ENCODE measurements at regions not wholly inside any gene's neighbourhood (a gene's known extent, or its start where the extent isn't known, plus 50 kb on each side); places are given as distances from the start of the nearest gene placed in this dataset.

DNA sequence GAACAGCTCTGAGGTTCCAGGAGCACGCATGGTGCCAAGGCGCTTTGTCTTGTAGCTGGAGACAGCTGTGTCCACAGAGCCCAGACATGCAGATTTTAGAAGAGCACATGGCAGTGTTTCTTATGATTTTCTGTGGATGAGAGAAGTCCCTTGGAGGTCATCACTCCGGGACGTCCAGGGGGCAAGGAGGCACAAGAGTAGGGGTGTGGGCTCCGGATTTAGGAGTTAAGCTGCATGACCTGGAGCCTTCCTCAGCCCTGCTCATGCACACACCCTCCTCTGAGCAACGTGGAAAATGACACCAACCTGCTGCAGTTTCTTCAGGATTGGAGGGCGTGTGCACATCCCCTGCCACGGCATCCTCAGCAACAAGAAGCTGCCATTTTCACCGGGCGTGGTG lies 1286.7 kb downstream of the TBC1D22A start:
- H4K20me1 ChIP-seq (ENCODE audit: low read length): no peaks in the 10 kb centered on the region
- no peak for ATAC-seq
- no peak for DNase-seq
- BruUV-seq (replicated peaks): no TSS peak
- no peaks in the 10 kb centered on the region for H3K36me3 ChIP-seq (ENCODE audit: low read depth, low read length)
- no peak overlapping the region for H3K27ac ChIP-seq (ENCODE audit: low read length)
- no peaks in the 10 kb centered on the region for H3K4me1 ChIP-seq (ENCODE audit: insufficient read depth, low read length)
- ChIA-PET POLR2A (ENCODE audit: unreplicated experiment) (no interaction called here), CTCF (no interaction called here)
- H3K27me3 ChIP-seq (ENCODE audit: low read length): no peaks in the 10 kb centered on the region
- H3F3A ChIP-seq (ENCODE audit: low read length, unreplicated experiment): no peaks in the 10 kb centered on the region
- H3K79me2 ChIP-seq (ENCODE audit: low read length): no peaks in the 10 kb centered on the region
- no peak overlapping the region for H3K4me2 ChIP-seq (ENCODE audit: low read length)
- no peak overlapping the region for H3K9ac ChIP-seq (ENCODE audit: low read length)
- no peak overlapping the region for H2AFZ ChIP-seq (ENCODE audit: low read length)
- TF ChIP-seq EZH2phosphoT487 (IDR thresholded peaks at IDR 0.05; ENCODE audit: borderline replicate concordance, low read length) (no peak), EZH2 (IDR thresholded peaks at IDR 0.05; ENCODE audit: low read length, unreplicated experiment) (no peak)
- TF ChIP-seq, protein P1, sequence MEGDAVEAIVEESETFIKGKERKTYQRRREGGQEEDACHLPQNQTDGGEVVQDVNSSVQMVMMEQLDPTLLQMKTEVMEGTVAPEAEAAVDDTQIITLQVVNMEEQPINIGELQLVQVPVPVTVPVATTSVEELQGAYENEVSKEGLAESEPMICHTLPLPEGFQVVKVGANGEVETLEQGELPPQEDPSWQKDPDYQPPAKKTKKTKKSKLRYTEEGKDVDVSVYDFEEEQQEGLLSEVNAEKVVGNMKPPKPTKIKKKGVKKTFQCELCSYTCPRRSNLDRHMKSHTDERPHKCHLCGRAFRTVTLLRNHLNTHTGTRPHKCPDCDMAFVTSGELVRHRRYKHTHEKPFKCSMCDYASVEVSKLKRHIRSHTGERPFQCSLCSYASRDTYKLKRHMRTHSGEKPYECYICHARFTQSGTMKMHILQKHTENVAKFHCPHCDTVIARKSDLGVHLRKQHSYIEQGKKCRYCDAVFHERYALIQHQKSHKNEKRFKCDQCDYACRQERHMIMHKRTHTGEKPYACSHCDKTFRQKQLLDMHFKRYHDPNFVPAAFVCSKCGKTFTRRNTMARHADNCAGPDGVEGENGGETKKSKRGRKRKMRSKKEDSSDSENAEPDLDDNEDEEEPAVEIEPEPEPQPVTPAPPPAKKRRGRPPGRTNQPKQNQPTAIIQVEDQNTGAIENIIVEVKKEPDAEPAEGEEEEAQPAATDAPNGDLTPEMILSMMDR (conservative IDR thresholded peaks at IDR 0.05; ENCODE audit: low read depth, low read length): no peak
- intact Hi-C loops (cut with micrococcal nuclease): no loop called here
- no peak overlapping the region for H3K4me3 ChIP-seq (ENCODE audit: low read length)
- H3K9me3 ChIP-seq (ENCODE audit: low read length): no peaks in the 10 kb centered on the region
- no peaks in the 10 kb centered on the region for H3K9me2 ChIP-seq (replicated peaks; ENCODE audit: low read length)

DNA sequence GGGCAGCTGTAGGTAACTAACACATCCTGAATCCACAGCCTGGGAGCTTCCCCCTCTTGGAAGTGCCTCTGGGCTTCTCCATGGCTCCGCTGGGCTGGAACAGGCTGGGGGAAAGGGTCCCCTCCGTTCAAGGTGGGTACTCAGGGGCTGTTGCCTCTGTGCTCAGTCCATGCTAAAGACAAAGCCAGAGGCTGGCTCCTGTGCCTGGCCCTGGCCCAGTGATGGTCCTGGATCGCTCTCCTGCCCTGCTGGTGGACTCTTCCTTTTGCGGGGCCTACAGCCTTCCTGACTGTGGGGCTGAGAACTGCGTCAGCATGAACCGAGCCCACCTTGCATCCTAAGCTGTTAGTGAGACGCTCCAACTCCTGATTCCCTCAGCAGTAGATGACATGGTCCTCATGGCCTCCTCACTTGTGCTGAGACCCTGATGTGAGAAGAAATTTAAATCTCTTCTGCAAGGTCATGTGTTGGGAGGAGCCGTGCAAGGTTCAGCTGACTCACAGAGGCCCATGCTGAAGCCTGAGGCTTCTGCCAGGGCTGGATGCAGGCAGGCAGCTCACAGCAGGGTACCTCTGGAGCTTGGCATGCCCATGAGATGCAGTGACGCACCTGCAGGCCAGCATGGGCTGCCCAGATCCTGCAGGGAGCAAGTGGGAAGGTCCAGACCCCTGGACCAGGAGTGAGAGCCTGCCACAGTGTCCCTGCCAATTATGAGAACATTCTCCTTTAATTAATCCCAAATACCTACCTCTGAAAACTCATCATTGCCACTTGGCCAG lies 1285.5 kb downstream of the TBC1D22A start:
- Histone ChIP-seq H3F3A (ENCODE audit: low read length, unreplicated experiment) (no peaks in the 10 kb centered on the region), H4K20me1 (ENCODE audit: low read length) (no peaks in the 10 kb centered on the region), H3K9ac (ENCODE audit: low read length) (no peak overlapping the region), H3K9me3 (ENCODE audit: low read length) (no peaks in the 10 kb centered on the region), H2AFZ (ENCODE audit: low read length) (no peak overlapping the region), H3K4me2 (ENCODE audit: low read length) (no peak overlapping the region), H3K9me2 (replicated peaks; ENCODE audit: low read length) (no peaks in the 10 kb centered on the region), H3K27ac (ENCODE audit: low read length) (no peak overlapping the region), H3K27me3 (ENCODE audit: low read length) (no peaks in the 10 kb centered on the region), H3K36me3 (ENCODE audit: low read depth, low read length) (no peaks in the 10 kb centered on the region), H3K4me1 (ENCODE audit: insufficient read depth, low read length) (no peaks in the 10 kb centered on the region), H3K79me2 (ENCODE audit: low read length) (no peaks in the 10 kb centered on the region), H3K4me3 (ENCODE audit: low read length) (no peak overlapping the region)
- ChIA-PET CTCF (no interaction called here), POLR2A (ENCODE audit: unreplicated experiment) (no interaction called here)
- intact Hi-C loops (cut with micrococcal nuclease): no loop called here
- no peak for ATAC-seq
- BruUV-seq (replicated peaks): no TSS peak
- no peak for DNase-seq
- TF ChIP-seq, protein P1 (conservative IDR thresholded peaks at IDR 0.05; ENCODE audit: low read depth, low read length): no peak
- TF ChIP-seq EZH2 (IDR thresholded peaks at IDR 0.05; ENCODE audit: low read length, unreplicated experiment): no peak
- TF ChIP-seq EZH2phosphoT487 (IDR thresholded peaks at IDR 0.05; ENCODE audit: borderline replicate concordance, low read length): no peak

DNA sequence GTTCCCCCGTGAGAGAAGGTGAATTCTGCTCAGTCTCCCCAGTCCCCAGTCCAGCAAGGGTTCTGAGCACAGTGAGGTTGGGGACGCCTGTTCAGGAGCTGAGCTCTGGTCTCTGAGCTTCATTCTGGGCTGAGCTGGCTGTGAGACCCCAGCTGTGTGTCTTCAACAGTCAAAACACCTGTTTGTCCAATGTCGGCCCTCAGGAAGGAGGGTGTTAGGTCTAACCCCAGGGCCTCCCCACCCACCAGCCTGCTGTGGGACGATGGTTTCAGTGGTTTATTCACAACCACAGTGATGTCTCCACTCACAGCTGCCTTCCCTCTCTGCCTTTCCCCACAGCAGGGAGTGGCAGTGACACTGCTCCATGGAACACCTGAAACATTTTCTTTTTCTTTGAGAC lies 1282.9 kb downstream of the TBC1D22A start:
- intact Hi-C loops (cut with micrococcal nuclease): no loop called here
- Histone ChIP-seq H3K36me3 (ENCODE audit: low read depth, low read length) (no peaks in the 10 kb centered on the region), H3K79me2 (ENCODE audit: low read length) (no peaks in the 10 kb centered on the region), H3F3A (ENCODE audit: low read length, unreplicated experiment) (no peaks in the 10 kb centered on the region), H3K9me3 (ENCODE audit: low read length) (no peaks in the 10 kb centered on the region), H3K4me3 (ENCODE audit: low read length) (no peak overlapping the region), H3K27me3 (ENCODE audit: low read length) (no peaks in the 10 kb centered on the region), H3K27ac (ENCODE audit: low read length) (no peak overlapping the region), H3K9me2 (replicated peaks; ENCODE audit: low read length) (no peaks in the 10 kb centered on the region), H3K4me2 (ENCODE audit: low read length) (no peak overlapping the region), H3K4me1 (ENCODE audit: insufficient read depth, low read length) (no peaks in the 10 kb centered on the region), H3K9ac (ENCODE audit: low read length) (no peak overlapping the region), H4K20me1 (ENCODE audit: low read length) (no peaks in the 10 kb centered on the region), H2AFZ (ENCODE audit: low read length) (no peak overlapping the region)
- no peak for TF ChIP-seq EZH2phosphoT487 (IDR thresholded peaks at IDR 0.05; ENCODE audit: borderline replicate concordance, low read length)
- TF ChIP-seq, protein P1 (conservative IDR thresholded peaks at IDR 0.05; ENCODE audit: low read depth, low read length): no peak
- no peak for TF ChIP-seq EZH2 (IDR thresholded peaks at IDR 0.05; ENCODE audit: low read length, unreplicated experiment)
- CTCF ChIA-PET: no interaction called here
- DNase-seq: no peak
- POLR2A ChIA-PET (ENCODE audit: unreplicated experiment): no interaction called here
- no peak for ATAC-seq
- no TSS peak for BruUV-seq (replicated peaks)

Measured in PC-3 (cell line).